ENCODE measurements at regions not wholly inside any gene's neighbourhood (a gene's known extent, or its start where the extent isn't known, plus 50 kb on each side); places are given as distances from the start of the nearest gene placed in this dataset.

GRCh38 chr15:36469311-36469966 lies 110.0 kb upstream of the CDIN1 start:
- no peak for DNase-seq (ENCODE audit: low read depth in 3 of 3)

GRCh38 chr15:36472672-36473071 lies 106.8 kb upstream of the CDIN1 start:
- DNase-seq (ENCODE audit: low read depth in 3 of 3): no peak

GRCh38 chr15:36478561-36478960 lies 100.9 kb upstream of the CDIN1 start:
- DNase-seq (ENCODE audit: low read depth in 3 of 3): no peak

- DNase-seq (ENCODE audit: low read depth in 3 of 3): no peak
These were observed 100.1 kb upstream of the CDIN1 start for GRCh38 chr15:36479200-36479896.

- no peak for DNase-seq (ENCODE audit: low read depth in 3 of 3)
These were observed 98.3 kb upstream of the CDIN1 start for GRCh38 chr15:36481156-36481555.

GRCh38 chr15:36483409-36483808 lies 96.0 kb upstream of the CDIN1 start:
- no peak for DNase-seq (ENCODE audit: low read depth in 3 of 3)

GRCh38 chr15:36484038-36484778 lies 95.2 kb upstream of the CDIN1 start:
- no peak for DNase-seq (ENCODE audit: low read depth in 3 of 3)

- DNase-seq (ENCODE audit: low read depth in 3 of 3): no peak
These were observed 87.5 kb upstream of the CDIN1 start for GRCh38 chr15:36491912-36492311.

- no peak for DNase-seq (ENCODE audit: low read depth in 3 of 3)
These were observed 83.9 kb upstream of the CDIN1 start for GRCh38 chr15:36495456-36495991.

GRCh38 chr15:36497901-36498300 lies 81.5 kb upstream of the CDIN1 start:
- no peak for DNase-seq (ENCODE audit: low read depth in 3 of 3)

GRCh38 chr15:36498401-36498800 lies 81.0 kb upstream of the CDIN1 start:
- no peak for DNase-seq (ENCODE audit: low read depth in 3 of 3)

- no peak for DNase-seq (ENCODE audit: low read depth in 3 of 3)
These were observed 80.5 kb upstream of the CDIN1 start for GRCh38 chr15:36498916-36499315.

- DNase-seq (ENCODE audit: low read depth in 3 of 3): no peak
These were observed 79.7 kb upstream of the CDIN1 start for GRCh38 chr15:36499412-36500389.

GRCh38 chr15:36501063-36501678 lies 78.3 kb upstream of the CDIN1 start:
- DNase-seq (ENCODE audit: low read depth in 3 of 3): no peak

- no peak for DNase-seq (ENCODE audit: low read depth in 3 of 3)
These were observed 76.9 kb upstream of the CDIN1 start for GRCh38 chr15:36502509-36502908.

GRCh38 chr15:36506733-36507356 lies 72.6 kb upstream of the CDIN1 start:
- no peak for DNase-seq (ENCODE audit: low read depth in 3 of 3)

GRCh38 chr15:36507458-36507857 lies 72.0 kb upstream of the CDIN1 start:
- DNase-seq (ENCODE audit: low read depth in 3 of 3): no peak

- DNase-seq (ENCODE audit: low read depth in 3 of 3): no peak
These were observed 67.8 kb upstream of the CDIN1 start for GRCh38 chr15:36511594-36511993.

- no peak for DNase-seq (ENCODE audit: low read depth in 3 of 3)
These were observed 61.7 kb upstream of the CDIN1 start for GRCh38 chr15:36517758-36518157.

GRCh38 chr15:36519067-36519466 lies 60.4 kb upstream of the CDIN1 start:
- no peak for DNase-seq (ENCODE audit: low read depth in 3 of 3)

GRCh38 chr15:36525430-36525829 lies 54.0 kb upstream of the CDIN1 start:
- DNase-seq (ENCODE audit: low read depth in 3 of 3): no peak

Measured in stimulated activated CD4-positive, alpha-beta T cell treated with anti-CD3 and anti-CD28 coated beads, TNF-alpha, amount 100 ng/mL, for 4 hours (primary cell).